Stimulated activated CD8-positive, alpha-beta memory T cell treated with anti-CD3 and anti-CD28 coated beads, Interleukin-4, amount 100 ng/mL, for 48 hours (primary cell): ENCODE measurements at regions not wholly inside any gene's neighbourhood (a gene's known extent, or its start where the extent isn't known, plus 50 kb on each side); places are given as distances from the start of the nearest gene placed in this dataset.
"Not testable (repeated sequence)": the region's sequence is repeated elsewhere in the genome, so short reads cannot be mapped to it uniquely, and the experiment has no call there.

ENCODE experiments used
- DNase-seq: peaks from one replicate; pipeline ENCODE4 v3.0.0-alpha.2; 2020

GRCh38 chr4:189566271-189566670 lies 374.4 kb upstream of the FRG1 start:
- DNase-seq, result not testable (repeated sequence)

DNA sequence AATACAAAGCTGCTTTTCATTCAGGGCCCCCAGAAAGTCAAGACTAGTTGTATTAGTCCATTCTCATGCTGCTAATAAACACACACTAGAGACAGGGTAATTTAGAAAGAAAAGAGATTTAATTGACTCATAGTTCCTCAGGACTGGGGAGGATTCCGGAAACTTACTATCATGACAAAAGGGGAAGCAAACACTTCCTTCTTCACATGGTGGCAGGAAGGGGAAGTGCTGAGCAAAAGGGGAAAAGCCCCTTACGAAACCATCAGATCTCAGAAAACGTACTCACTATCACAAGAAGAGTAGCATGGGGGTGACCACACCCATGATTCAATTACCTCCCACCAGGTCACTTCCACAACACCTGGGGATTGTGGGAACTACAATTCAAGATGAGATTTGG lies 373.8 kb upstream of the FRG1 start:
- not testable (repeated sequence) for DNase-seq

GRCh38 chr4:189579645-189580044 lies 361.0 kb upstream of the FRG1 start:
- not testable (repeated sequence) for DNase-seq

DNA sequence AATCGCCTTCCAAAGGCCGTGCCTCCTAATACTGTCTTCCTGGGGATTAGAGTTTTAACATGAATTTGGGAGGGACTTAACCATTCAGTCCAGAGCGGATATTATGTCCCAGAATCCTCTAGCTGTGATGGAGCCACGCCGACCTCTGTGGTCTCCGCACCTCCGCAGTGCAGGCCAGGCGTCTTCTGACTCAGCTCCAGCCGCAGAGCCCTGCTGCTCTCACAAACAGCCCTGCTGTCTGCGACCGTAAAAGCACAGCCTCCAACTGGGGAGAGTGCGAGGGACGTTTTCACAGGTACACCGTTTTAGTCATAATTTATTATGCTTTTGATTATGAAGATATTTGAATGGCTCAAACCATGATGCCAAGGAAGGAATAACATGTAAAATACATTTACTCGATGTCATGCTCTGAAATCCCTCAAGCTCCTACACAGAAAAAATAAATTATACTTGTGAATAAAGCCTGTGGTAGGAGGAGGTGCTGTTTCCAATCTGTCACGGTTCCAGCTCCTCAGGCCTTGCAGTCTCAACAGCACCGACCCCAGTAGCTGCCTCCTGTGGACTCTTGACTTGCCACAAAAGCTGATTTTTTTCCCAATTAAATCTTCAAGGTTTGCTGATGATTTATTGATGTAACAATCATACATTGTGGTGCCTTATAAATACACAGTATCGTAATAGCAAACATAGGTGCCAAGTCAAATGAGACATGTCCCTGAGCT lies 353.6 kb upstream of the FRG1 start:
- not testable (repeated sequence) for DNase-seq

GRCh38 chr4:189589201-189589600 lies 351.5 kb upstream of the FRG1 start:
- not testable (repeated sequence) for DNase-seq

GRCh38 chr4:189592890-189593289 lies 347.8 kb upstream of the FRG1 start:
- no peak for DNase-seq

- DNase-seq, result no peak
Observed at GRCh38 chr4:189597341-189597740, 343.3 kb upstream of the FRG1 start.

- no peak for DNase-seq
Observed at GRCh38 chr4:189600264-189600663, 340.4 kb upstream of the FRG1 start.

- DNase-seq, result no peak
Observed at GRCh38 chr4:189600718-189601435, 339.8 kb upstream of the FRG1 start.

GRCh38 chr4:189602827-189603226 lies 337.8 kb upstream of the FRG1 start:
- not testable (repeated sequence) for DNase-seq

DNA sequence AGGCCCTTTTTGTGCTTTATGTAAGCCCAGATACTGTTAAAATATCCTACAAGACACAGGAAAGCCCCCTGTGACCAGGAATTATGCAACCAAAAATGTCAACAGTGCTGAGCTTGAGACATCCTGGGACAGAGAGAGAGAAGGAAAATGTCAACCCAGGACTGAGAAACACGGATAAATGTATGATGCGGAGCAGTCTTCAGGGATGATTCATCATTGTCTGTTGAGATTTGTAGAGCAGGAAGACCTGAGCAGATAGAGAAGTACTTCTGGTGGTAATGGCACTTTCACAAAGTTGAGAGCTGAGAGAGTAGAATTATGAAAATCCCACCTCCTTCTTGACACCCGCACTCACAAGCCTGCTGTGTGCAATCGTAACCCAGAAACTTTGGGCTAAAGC lies 330.1 kb upstream of the FRG1 start:
- not testable (repeated sequence) for DNase-seq

- DNase-seq, result no peak
Observed at GRCh38 chr4:189613207-189613606, 327.5 kb upstream of the FRG1 start.

- no peak for DNase-seq
Observed at GRCh38 chr4:189615217-189615663, 325.4 kb upstream of the FRG1 start.

- DNase-seq, result not testable (repeated sequence)
Observed at GRCh38 chr4:189617741-189618140, 322.9 kb upstream of the FRG1 start.

GRCh38 chr4:189619441-189620250 lies 321.0 kb upstream of the FRG1 start:
- not testable (repeated sequence) for DNase-seq

DNA sequence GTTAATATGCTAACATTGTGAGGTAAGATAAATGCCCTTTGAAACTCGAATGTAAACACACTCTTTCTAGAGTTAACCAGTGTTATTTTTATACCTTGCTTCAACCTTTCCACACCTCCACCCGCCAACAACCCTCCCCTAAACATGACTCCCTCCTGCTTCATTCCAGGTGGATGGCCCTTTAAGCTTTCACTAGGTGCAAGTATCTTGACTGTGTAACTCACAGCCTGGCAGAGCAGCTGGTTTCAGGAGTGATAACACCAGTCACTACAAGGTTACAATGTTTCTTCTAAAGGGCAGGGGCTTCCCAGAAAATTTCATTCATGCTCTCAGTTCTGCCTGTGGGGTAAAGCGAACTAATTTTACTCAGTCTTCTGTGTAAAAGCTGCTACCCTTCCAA lies 318.1 kb upstream of the FRG1 start:
- not testable (repeated sequence) for DNase-seq

DNA sequence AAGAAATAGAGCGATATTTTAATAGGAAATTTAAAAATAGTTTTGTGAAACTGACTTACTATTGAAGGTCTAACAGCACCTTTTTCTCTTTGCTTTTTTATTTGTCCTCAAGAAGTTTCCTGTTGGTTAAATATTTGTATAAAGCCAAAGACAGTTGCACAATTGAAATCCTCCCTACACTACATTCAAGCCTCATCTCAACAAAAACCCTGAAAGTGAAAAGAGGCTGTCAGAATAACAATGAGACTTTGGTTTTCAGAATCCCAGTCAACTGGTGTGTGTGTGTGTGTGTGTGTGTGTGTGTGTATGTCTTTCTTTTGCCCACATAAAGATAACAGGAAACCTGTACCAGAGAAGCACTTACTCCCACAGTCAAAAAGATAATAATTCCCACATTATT lies 313.6 kb upstream of the FRG1 start:
- not testable (repeated sequence) for DNase-seq

DNA sequence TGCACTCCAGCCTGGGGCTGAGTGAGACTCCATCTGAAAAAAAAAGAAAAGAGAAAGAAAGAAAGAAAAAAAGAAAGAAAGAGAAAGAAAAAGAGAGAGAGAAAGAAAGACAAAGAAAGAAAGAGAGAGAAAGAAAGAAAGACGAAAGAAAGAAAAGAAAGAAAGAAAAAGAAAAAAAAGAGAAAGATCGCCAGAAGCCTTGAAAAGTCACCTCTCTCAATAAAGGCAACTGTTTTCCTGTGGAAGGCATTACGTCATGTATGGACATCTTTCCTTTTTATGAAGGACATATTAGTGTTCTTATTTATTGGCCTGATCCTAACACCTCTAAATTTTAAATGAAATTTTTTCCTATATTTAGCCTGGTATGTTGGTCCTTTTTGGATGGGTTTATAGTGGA lies 310.9 kb upstream of the FRG1 start:
- DNase-seq, result not testable (repeated sequence)

DNA sequence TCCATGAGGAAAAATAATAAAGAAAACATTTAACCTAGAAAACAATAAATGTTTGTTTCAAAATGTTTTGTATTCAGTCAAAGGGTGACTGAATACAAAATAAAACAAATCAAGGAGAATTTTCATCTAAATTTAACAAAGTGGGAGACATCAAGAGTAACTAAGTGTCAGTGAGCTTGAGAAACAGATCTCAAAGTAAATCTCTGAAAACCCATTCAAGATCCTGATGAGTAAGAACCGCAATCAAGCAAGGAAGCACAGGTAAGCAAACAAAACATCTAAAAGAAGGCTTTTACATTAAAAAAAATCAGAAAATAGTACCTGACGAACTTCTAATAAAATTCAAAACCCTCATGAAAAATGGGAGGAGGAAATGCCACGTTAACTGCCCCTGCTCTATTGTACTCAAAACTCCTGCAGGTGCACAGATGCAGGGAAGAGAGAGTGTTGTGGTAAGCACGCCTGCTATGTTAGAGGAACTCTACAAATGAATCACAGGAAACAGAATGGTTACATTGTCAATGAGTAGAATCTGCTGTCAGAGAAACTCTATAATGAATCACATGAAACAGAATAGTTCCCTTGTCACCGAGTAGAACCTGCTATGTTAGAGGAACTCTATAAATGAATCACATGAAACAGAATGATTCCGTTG lies 309.6 kb upstream of the FRG1 start:
- not testable (repeated sequence) for DNase-seq

DNA sequence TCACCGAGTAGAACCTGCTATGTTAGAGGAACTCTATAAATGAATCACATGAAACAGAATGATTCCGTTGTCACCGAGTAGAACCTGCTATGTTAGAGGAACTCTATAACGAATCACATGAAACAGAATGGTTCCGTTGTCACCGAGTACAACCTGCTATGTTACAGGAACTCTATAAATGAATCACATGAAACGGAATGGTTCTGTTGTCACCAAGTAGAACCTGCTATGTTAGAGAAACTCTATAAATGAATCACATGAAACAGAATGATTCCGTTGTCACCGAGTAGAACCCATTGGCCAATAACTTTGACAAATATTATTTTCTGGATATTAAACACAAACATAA lies 309.1 kb upstream of the FRG1 start:
- DNase-seq, result not testable (repeated sequence)

- DNase-seq, result not testable (repeated sequence)
Observed at GRCh38 chr4:189650436-189650835, 290.2 kb upstream of the FRG1 start.

DNA sequence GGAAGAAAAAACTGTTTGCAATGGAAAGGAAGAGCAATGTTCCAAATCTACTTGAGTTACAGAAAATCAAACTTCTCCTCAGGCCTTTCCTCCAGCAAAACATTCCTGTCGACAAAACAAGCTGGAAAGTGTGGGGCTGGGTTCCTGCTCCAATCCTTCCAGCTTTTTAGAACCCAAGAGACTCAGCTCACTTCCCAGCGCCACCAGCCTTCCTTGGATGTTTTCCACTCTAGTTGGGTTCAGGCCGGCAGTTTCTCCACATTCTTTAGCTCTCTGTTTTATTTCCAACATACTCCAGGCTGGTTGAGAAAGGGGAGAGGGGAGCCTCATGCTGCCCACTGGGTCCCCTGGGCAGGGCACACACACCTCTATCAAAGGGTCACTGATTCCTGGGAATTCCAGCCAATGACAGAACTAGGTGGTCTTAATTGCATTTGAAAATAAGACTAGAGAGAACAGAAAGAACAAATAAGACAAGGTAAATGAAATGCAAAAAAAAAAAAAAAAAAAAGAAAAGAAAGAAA lies 287.5 kb upstream of the FRG1 start:
- not testable (repeated sequence) for DNase-seq

DNA sequence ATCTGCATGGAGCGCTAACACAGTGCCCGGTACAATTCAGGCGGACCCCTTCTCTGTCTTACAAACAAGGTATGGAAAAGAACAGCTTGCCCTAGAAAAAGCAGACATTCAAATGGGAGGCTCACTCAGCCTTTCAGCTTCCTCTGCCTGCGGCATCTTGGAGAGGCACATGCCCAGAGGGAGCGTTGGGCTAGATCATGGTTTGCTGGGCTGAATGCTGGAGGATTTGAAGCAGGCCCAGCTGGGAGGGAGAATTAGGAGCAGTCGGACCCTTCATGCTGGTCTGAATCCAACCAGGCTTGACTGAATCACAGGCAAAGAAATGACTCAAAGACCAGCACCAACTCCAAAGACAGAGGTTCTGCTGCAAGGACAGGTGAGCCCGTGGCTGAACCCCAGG lies 286.7 kb upstream of the FRG1 start:
- DNase-seq, result not testable (repeated sequence)
